IMR-90 (cell line): ENCODE measurements at regions not wholly inside any gene's neighbourhood (a gene's known extent, or its start where the extent isn't known, plus 50 kb on each side); places are given as distances from the start of the nearest gene placed in this dataset.

Experiments
- ATAC-seq: fragments of 200-7000 bp; cut with Tn5 transposase; 2 replicates; pipeline ENCODE4 v1.9.1; 2020; ENCODE audit warnings: low read depth, mild to moderate bottlenecking, moderate library complexity
- BruUV-seq: library from RNA; stranded (reverse); fragments of 400-500 nt; replicated peaks from 2 replicates; lab custom pipeline; 2021; lab: Mats Ljungman, UMichigan
- CTCF ChIA-PET: fragments of 300-600 bp; formaldehyde crosslinking; extraction: SDS; loops from one replicate; lab custom pipeline; 2021; ENCODE audit warnings: antibody characterized with exemption; lab: Yijun Ruan, JAX
- POLR2A ChIA-PET: fragments of 300-600 bp; sonication (Branson Sonifier 250); formaldehyde crosslinking; loops from one replicate; lab custom pipeline; 2022; ENCODE audit warnings: antibody characterized with exemption; ENCODE audit not compliant: unreplicated experiment; lab: Charles Lee
- DNase-seq: peaks from one replicate; pipeline ENCODE4 v3.0.0; 2013
- H2AFZ ChIP-seq: replicated peaks from 2 replicates; pipeline ENCODE3; 2013; ENCODE audit warnings: low read length, mild to moderate bottlenecking; ENCODE audit not compliant: poor library complexity
- H2AK5ac ChIP-seq: 2 replicates; pipeline ENCODE4 v1.6.1; 2013; ENCODE audit warnings: low read depth, low read length, inconsistent platforms
- H2AK9ac ChIP-seq: replicated peaks from 2 replicates; pipeline ENCODE3; 2013; ENCODE audit warnings: mild to moderate bottlenecking, low read depth, low read length, moderate library complexity; ENCODE audit not compliant: poor library complexity
- H2BK120ac ChIP-seq: 2 replicates; pipeline ENCODE4 v1.6.1; 2013; ENCODE audit warnings: low read depth, low read length, inconsistent platforms
- H2BK15ac ChIP-seq: 3 replicates; pipeline ENCODE4 v1.6.1; 2013; ENCODE audit warnings: low read depth, low read length, inconsistent platforms
- H2BK20ac ChIP-seq: 2 replicates; pipeline ENCODE4 v1.6.1; 2013; ENCODE audit warnings: low read depth, mild to moderate bottlenecking, inconsistent platforms, low read length, moderate library complexity
- H2BK5ac ChIP-seq: 2 replicates; pipeline ENCODE4 v1.6.1; 2013; ENCODE audit warnings: mild to moderate bottlenecking, low read depth, low read length, inconsistent platforms; ENCODE audit not compliant: poor library complexity, severe bottlenecking
- H3K14ac ChIP-seq: replicated peaks from 2 replicates; pipeline ENCODE4 v1.6.1; 2013; ENCODE audit warnings: low read depth, low read length, inconsistent platforms
- H3K18ac ChIP-seq: 2 replicates; pipeline ENCODE4 v1.6.1; 2013; ENCODE audit warnings: low read depth, low read length, control low read depth
- H3K23ac ChIP-seq: 2 replicates; pipeline ENCODE4 v1.6.1; 2013; ENCODE audit warnings: low read depth, low read length, inconsistent platforms
- H3K27ac ChIP-seq: 2 replicates; pipeline ENCODE4 v1.5.1; 2013; ENCODE audit warnings: mild to moderate bottlenecking, control low read depth, low read length; ENCODE audit not compliant: insufficient read depth
- H3K27me3 ChIP-seq: 2 replicates; pipeline ENCODE4 v1.6.1; 2013; ENCODE audit warnings: low read length; ENCODE audit not compliant: control insufficient read depth, insufficient read depth
- H3K36me3 ChIP-seq: 2 replicates; pipeline ENCODE4 v1.6.1; 2013; ENCODE audit warnings: low read length, mixed read lengths; ENCODE audit not compliant: control insufficient read depth, insufficient read depth
- H3K4ac ChIP-seq: 2 replicates; pipeline ENCODE4 v1.6.1; 2013; ENCODE audit warnings: low read depth, low read length, inconsistent platforms
- H3K4me1 ChIP-seq: 2 replicates; pipeline ENCODE4 v1.6.1; 2013; ENCODE audit warnings: low read length, mixed read lengths; ENCODE audit not compliant: control insufficient read depth, insufficient read depth
- H3K4me2 ChIP-seq: 2 replicates; pipeline ENCODE4 v1.6.1; 2013; ENCODE audit warnings: low read depth, mild to moderate bottlenecking, control low read depth, low read length, moderate library complexity
- H3K4me3 ChIP-seq: 2 replicates; pipeline ENCODE4 v1.5.1; 2013; ENCODE audit warnings: low read depth, mild to moderate bottlenecking, control low read depth, low read length, moderate library complexity; ENCODE audit not compliant: insufficient read depth
- H3K56ac ChIP-seq: 2 replicates; pipeline ENCODE4 v1.6.1; 2013; ENCODE audit warnings: low read length, inconsistent platforms; ENCODE audit not compliant: insufficient read depth; ENCODE audit errors: extremely low read depth
- H3K79me1 ChIP-seq, 2 experiments: 2 replicates each; pipeline ENCODE4 v1.6.1; 2013; ENCODE audit warnings: low read length in 2 of 2, inconsistent platforms in 1 of 2, low read depth in 1 of 2
- H3K9ac ChIP-seq: 2 replicates; pipeline ENCODE4 v1.6.1; 2013; ENCODE audit warnings: low read depth, low read length, control low read depth
- H3K9me1 ChIP-seq: 2 replicates; pipeline ENCODE4 v1.6.1; 2013; ENCODE audit warnings: low read length, inconsistent platforms; ENCODE audit not compliant: insufficient read depth
- H3K9me3 ChIP-seq: 2 replicates; pipeline ENCODE4 v1.6.1; 2013; ENCODE audit warnings: low read length; ENCODE audit not compliant: control insufficient read depth, insufficient read depth
- H4K20me1 ChIP-seq: 2 replicates; pipeline ENCODE4 v1.6.1; 2013; ENCODE audit warnings: low read length, inconsistent platforms; ENCODE audit not compliant: insufficient read depth
- H4K5ac ChIP-seq: 2 replicates; pipeline ENCODE4 v1.6.1; 2013; ENCODE audit warnings: mild to moderate bottlenecking, low read depth, low read length, control low read depth
- H4K8ac ChIP-seq, 2 experiments: 2 replicates each; pipeline ENCODE4 v1.6.1; 2013; ENCODE audit warnings: low read depth in 2 of 2, low read length in 2 of 2, control low read depth in 1 of 2, inconsistent platforms in 1 of 2
- H4K91ac ChIP-seq: 2 replicates; pipeline ENCODE4 v1.6.1; 2013; ENCODE audit warnings: low read depth, low read length, inconsistent platforms; ENCODE audit not compliant: insufficient read depth
- BHLHE40 ChIP-seq: fragments of 150-350 bp; IDR thresholded peaks from 2 replicates; pipeline ENCODE4 v1.6.1; 2016; ENCODE audit warnings: mild to moderate bottlenecking, low read depth, low read length
- CEBPB ChIP-seq: IDR thresholded peaks from 2 replicates; pipeline ENCODE4 v1.6.1; 2012; ENCODE audit warnings: low read depth, low read length, improper control_type of control experiment
- CHD1 ChIP-seq: IDR thresholded peaks from 2 replicates; pipeline ENCODE4 v1.6.1; 2012; ENCODE audit warnings: low read depth, low read length, improper control_type of control experiment
- FOS ChIP-seq: fragments of 150-350 bp; IDR thresholded peaks from 2 replicates; pipeline ENCODE4 v1.6.1; 2016; ENCODE audit warnings: low read depth, low read length
- MAFK ChIP-seq: IDR thresholded peaks from 2 replicates; pipeline ENCODE4 v1.6.1; 2012; ENCODE audit warnings: low read depth, low read length, improper control_type of control experiment
- MAZ ChIP-seq: IDR thresholded peaks from 2 replicates; pipeline ENCODE4 v1.6.1; 2012; ENCODE audit warnings: low read depth, mild to moderate bottlenecking, low read length, improper control_type of control experiment, moderate library complexity, borderline replicate concordance
- MXI1 ChIP-seq: IDR thresholded peaks from 2 replicates; pipeline ENCODE4 v1.6.1; 2012; ENCODE audit warnings: low read depth, mild to moderate bottlenecking, low read length, moderate library complexity, borderline replicate concordance
- NFE2L2 ChIP-seq: fragments of 150-350 bp; IDR thresholded peaks from 2 replicates; pipeline ENCODE4 v1.6.1; 2016; ENCODE audit warnings: low read depth, mild to moderate bottlenecking, low read length
- POLR2A ChIP-seq: IDR thresholded peaks from 2 replicates; pipeline ENCODE4 v1.6.1; 2012; ENCODE audit warnings: mild to moderate bottlenecking, low read depth, low read length
- RAD21 ChIP-seq: IDR thresholded peaks from 2 replicates; pipeline ENCODE4 v1.6.1; 2012; ENCODE audit warnings: low read length, improper control_type of control experiment
- RCOR1 ChIP-seq: IDR thresholded peaks from 2 replicates; pipeline ENCODE4 v1.6.1; 2012; ENCODE audit warnings: mild to moderate bottlenecking, low read length, improper control_type of control experiment; ENCODE audit not compliant: insufficient replicate concordance
- RFX5 ChIP-seq: IDR thresholded peaks from 2 replicates; pipeline ENCODE4 v1.8.0; 2012; ENCODE audit warnings: low read depth, mild to moderate bottlenecking, low read length, moderate library complexity
- SMC3 ChIP-seq: fragments of 150-350 bp; IDR thresholded peaks from 2 replicates; pipeline ENCODE4 v1.6.1; 2016; ENCODE audit warnings: low read depth, mild to moderate bottlenecking, antibody characterized with exemption, low read length, moderate library complexity
- dilution Hi-C: fragments of 300-500 bp; cut with HindIII; formaldehyde crosslinking; loops from one replicate; pipeline ENCODE4 v1.14.3; 2018; ENCODE audit warnings: low sequenced_read_pairs; ENCODE audit not compliant: unreplicated experiment
- in situ Hi-C: fragments of 300-500 bp; cut with MboI; formaldehyde crosslinking; loops from 3 replicates; pipeline ENCODE4 v1.14.3; 2019; ENCODE audit warnings: low sequenced_read_pairs, inconsistent platforms, mixed read lengths
- intact Hi-C: fragments of 100-400 bp; cut with micrococcal nuclease; formaldehyde crosslinking; loops from 2 replicates; pipeline ENCODE4 v1.10.0; 2022
- TF ChIP-seq, protein P1 (sequence below): fragments of 150-350 bp; IDR thresholded peaks from 2 replicates; pipeline ENCODE4 v1.6.1; 2016; ENCODE audit warnings: low read depth, mild to moderate bottlenecking, low read length, moderate library complexity, borderline replicate concordance
- TF ChIP-seq, protein P2 (sequence below): conservative IDR thresholded peaks from 2 replicates; pipeline ENCODE4 v1.5.1; 2012; ENCODE audit warnings: mild to moderate bottlenecking, low read depth, low read length, improper control_type of control experiment
- TF ChIP-seq, protein P3 (sequence below): fragments of 150-350 bp; IDR thresholded peaks from 2 replicates; pipeline ENCODE4 v1.6.1; 2017; ENCODE audit warnings: mild to moderate bottlenecking, antibody characterized with exemption, low read length, low read depth

DNA sequence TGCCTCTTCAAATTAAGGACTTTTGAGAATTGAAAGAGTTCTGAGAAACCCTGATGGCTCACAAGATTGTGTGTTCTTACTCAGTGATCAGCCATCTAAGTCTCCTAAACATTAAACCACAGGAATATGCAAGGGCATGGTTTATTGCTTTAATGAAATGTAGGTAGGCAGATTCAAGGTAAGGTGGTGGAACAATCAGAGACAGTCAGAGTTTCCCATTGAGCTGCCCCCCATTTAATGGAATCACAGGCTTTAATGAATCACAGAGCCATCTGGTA lies 107.8 kb upstream of the LRATD1 start:
- Histone ChIP-seq H3K4me2 (peak overlapping the region; percentile 77; the same call in 1 of the 2 replicates), H4K8ac (no peak overlapping the region), H3K4me3 (peak overlapping the region; percentile 5; the same call in 1 of the 2 replicates), H2BK15ac (0 out of 3 replicates have a peak overlapping the region, but pooled peaks have one; percentile 28), H3K36me3 (no peaks in the 10 kb centered on the region), H3K23ac (no peak overlapping the region), H4K91ac (peak overlapping the region; percentile 27; the same call in 1 of the 2 replicates), H2BK20ac (0 out of 2 replicates have a peak overlapping the region, but pooled peaks have one; percentile 85), H3K4ac (no peak overlapping the region; the same call in 1 of the 2 replicates), H3K9me3 (no peaks in the 10 kb centered on the region), H4K20me1 (no peaks in the 10 kb centered on the region), H2AK9ac (no peak overlapping the region), H3K9me1 (peaks cover 8% of the 10 kb centered on the region), H3K27me3 (no peaks in the 10 kb centered on the region), H4K5ac (no peak overlapping the region), H3K27ac (no peak overlapping the region), H3K9ac (no peak overlapping the region), H2AK5ac (no peak overlapping the region), H3K18ac (peak overlapping the region; percentile 69; the same call in 1 of the 2 replicates), H2AFZ (no peak overlapping the region), H2BK120ac (peak overlapping the region; percentile 65; the same call in 1 of the 2 replicates), H2BK5ac (no peak overlapping the region), H3K4me1 (peaks cover 8% of the 10 kb centered on the region), H3K56ac (no peak overlapping the region), H3K79me1 (no peaks in the 10 kb centered on the region), H3K14ac (peak overlapping the region; percentile 53; the same call in 1 of the 2 replicates)
- BruUV-seq = no TSS peak
- TF ChIP-seq CEBPB = no peak
- TF ChIP-seq CHD1 = no peak
- TF ChIP-seq RAD21 = no peak
- no peak for TF ChIP-seq NFE2L2
- TF ChIP-seq FOS = no peak
- TF ChIP-seq, protein P1, sequence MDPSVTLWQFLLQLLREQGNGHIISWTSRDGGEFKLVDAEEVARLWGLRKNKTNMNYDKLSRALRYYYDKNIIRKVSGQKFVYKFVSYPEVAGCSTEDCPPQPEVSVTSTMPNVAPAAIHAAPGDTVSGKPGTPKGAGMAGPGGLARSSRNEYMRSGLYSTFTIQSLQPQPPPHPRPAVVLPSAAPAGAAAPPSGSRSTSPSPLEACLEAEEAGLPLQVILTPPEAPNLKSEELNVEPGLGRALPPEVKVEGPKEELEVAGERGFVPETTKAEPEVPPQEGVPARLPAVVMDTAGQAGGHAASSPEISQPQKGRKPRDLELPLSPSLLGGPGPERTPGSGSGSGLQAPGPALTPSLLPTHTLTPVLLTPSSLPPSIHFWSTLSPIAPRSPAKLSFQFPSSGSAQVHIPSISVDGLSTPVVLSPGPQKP = no peak
- TF ChIP-seq, protein P2, sequence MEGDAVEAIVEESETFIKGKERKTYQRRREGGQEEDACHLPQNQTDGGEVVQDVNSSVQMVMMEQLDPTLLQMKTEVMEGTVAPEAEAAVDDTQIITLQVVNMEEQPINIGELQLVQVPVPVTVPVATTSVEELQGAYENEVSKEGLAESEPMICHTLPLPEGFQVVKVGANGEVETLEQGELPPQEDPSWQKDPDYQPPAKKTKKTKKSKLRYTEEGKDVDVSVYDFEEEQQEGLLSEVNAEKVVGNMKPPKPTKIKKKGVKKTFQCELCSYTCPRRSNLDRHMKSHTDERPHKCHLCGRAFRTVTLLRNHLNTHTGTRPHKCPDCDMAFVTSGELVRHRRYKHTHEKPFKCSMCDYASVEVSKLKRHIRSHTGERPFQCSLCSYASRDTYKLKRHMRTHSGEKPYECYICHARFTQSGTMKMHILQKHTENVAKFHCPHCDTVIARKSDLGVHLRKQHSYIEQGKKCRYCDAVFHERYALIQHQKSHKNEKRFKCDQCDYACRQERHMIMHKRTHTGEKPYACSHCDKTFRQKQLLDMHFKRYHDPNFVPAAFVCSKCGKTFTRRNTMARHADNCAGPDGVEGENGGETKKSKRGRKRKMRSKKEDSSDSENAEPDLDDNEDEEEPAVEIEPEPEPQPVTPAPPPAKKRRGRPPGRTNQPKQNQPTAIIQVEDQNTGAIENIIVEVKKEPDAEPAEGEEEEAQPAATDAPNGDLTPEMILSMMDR = no peak
- no peak for TF ChIP-seq MAFK
- no peak for TF ChIP-seq POLR2A
- TF ChIP-seq MAZ = no peak
- TF ChIP-seq, protein P3, sequence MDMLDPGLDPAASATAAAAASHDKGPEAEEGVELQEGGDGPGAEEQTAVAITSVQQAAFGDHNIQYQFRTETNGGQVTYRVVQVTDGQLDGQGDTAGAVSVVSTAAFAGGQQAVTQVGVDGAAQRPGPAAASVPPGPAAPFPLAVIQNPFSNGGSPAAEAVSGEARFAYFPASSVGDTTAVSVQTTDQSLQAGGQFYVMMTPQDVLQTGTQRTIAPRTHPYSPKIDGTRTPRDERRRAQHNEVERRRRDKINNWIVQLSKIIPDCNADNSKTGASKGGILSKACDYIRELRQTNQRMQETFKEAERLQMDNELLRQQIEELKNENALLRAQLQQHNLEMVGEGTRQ = no peak
- no peak for TF ChIP-seq RFX5
- no peak for TF ChIP-seq RCOR1
- no peak for TF ChIP-seq MXI1
- no peak for TF ChIP-seq SMC3
- TF ChIP-seq BHLHE40 = no peak
- in situ Hi-C loops = loop anchor here (25.0 kb wide), 1 partner anchor 1063 kb away; the partner anchor contains the start of gene DDX1
- dilution Hi-C loops = no loop called here
- ChIA-PET POLR2A (no interaction called here), CTCF (interaction anchor here (1.3 kb wide), 1 partner anchor 10 kb away, joined by 4 read pairs; no protein-coding TSS in a partner anchor)
- intact Hi-C loops = no loop called here
- DNase-seq (peak; percentile 55), ATAC-seq (no peak)
